Testis (tissue), 2 donors: ENCODE measurements at regions not wholly inside any gene's neighbourhood (a gene's known extent, or its start where the extent isn't known, plus 50 kb on each side); places are given as distances from the start of the nearest gene placed in this dataset.

Experiments
- DNase-seq: peaks from one replicate; pipeline ENCODE4 v3.0.0-alpha.2; 2019
- H3K27ac ChIP-seq, 2 donors: fragments of 200-600 bp; sonication (generic); one replicate each; pipeline ENCODE4 v1.5.1; 2019
- H3K27me3 ChIP-seq: fragments of 200-600 bp; sonication (generic); one replicate; pipeline ENCODE4 v1.5.1; 2019
- H3K36me3 ChIP-seq: fragments of 200-600 bp; sonication (generic); one replicate; pipeline ENCODE4 v1.5.1; 2017; ENCODE audit warnings: low read depth; ENCODE audit errors: missing control alignments
- H3K4me1 ChIP-seq: fragments of 200-600 bp; sonication (generic); one replicate; pipeline ENCODE4 v1.5.1; 2019
- H3K4me3 ChIP-seq, 2 donors: fragments of 200-600 bp; sonication (generic); one replicate each; pipeline ENCODE4 v1.5.1; 2017 to 2019
- H3K9me3 ChIP-seq: fragments of 200-600 bp; sonication (generic); one replicate; pipeline ENCODE4 v1.5.1; 2017
- CTCF ChIP-seq, 3 experiments: fragments of 450-650 bp in 2 of 3; fragments of 200-600 bp in 1 of 3; sonication (generic) in 1 of 3; IDR thresholded peaks; one replicate each; pipeline ENCODE4 v1.5.1; 2016 to 2019; ENCODE audit warnings: antibody characterized with exemption in 3 of 3, mild to moderate bottlenecking in 2 of 3, moderate library complexity in 1 of 3
- POLR2A ChIP-seq: fragments of 450-650 bp; IDR thresholded peaks from one replicate; pipeline ENCODE4 v1.6.1; 2017; ENCODE audit warnings: antibody characterized with exemption, mild to moderate bottlenecking, moderate library complexity
- WGBS, 2 donors: methylation state at CpG; one replicate each; pipeline ENCODE4 v1.1.5; 2018; 5-methylcytosine and 5-hydroxymethylcytosine counted together
- intact Hi-C: fragments of 100-400 bp; cut with DNase I; formaldehyde crosslinking; loops from one replicate; pipeline ENCODE4 v1.15.1; 2023; ENCODE audit warnings: low total_unique reads

GRCh38 chr14:97538749-97539410 is 741.7 kb downstream of the VRK1 start:
- intact Hi-C loops = no loop called here
- 76 to 89% methylated on average over 10 of the region's 10 CpGs for WGBS, 2 donors
- Histone ChIP-seq H3K36me3 (no peaks in the 10 kb centered on the region), H3K27ac (no peak overlapping the region), H3K9me3 (no peaks in the 10 kb centered on the region), H3K4me3 (no peak overlapping the region), H3K4me1 (no peaks in the 10 kb centered on the region), H3K27me3 (no peaks in the 10 kb centered on the region)
- TF ChIP-seq POLR2A (no peak), CTCF (IDR thresholded peaks at IDR 0.05) (no peak)
- no peak for DNase-seq

- H3K9me3 ChIP-seq = no peaks in the 10 kb centered on the region
- WGBS, 2 donors = 61 to 70% methylated on average over 5 of the region's 5 CpGs
- no peak overlapping the region for H3K4me3 ChIP-seq
- H3K36me3 ChIP-seq = no peaks in the 10 kb centered on the region
- H3K27me3 ChIP-seq = no peaks in the 10 kb centered on the region
- TF ChIP-seq POLR2A = no peak
- TF ChIP-seq CTCF (IDR thresholded peaks at IDR 0.05) = no peak
- no peaks in the 10 kb centered on the region for H3K4me1 ChIP-seq
- intact Hi-C loops = no loop called here
- no peak for DNase-seq
- H3K27ac ChIP-seq = no peak overlapping the region
Observed at GRCh38 chr14:97539411-97539795, 742.2 kb downstream of the VRK1 start.

GRCh38 chr14:97539884-97540283 is 742.7 kb downstream of the VRK1 start:
- WGBS, 2 donors = 76 to 85% methylated on average over 3 of the region's 3 CpGs
- TF ChIP-seq CTCF (IDR thresholded peaks at IDR 0.05) (no peak), POLR2A (no peak)
- no peak overlapping the region for H3K27ac ChIP-seq
- intact Hi-C loops = no loop called here
- H3K4me1 ChIP-seq = no peaks in the 10 kb centered on the region
- no peaks in the 10 kb centered on the region for H3K9me3 ChIP-seq
- H3K4me3 ChIP-seq = no peak overlapping the region
- no peaks in the 10 kb centered on the region for H3K36me3 ChIP-seq
- H3K27me3 ChIP-seq = no peaks in the 10 kb centered on the region
- DNase-seq = no peak

- Histone ChIP-seq H3K4me3 (no peak overlapping the region), H3K4me1 (no peaks in the 10 kb centered on the region), H3K27ac (no peak overlapping the region), H3K27me3 (no peaks in the 10 kb centered on the region), H3K9me3 (no peaks in the 10 kb centered on the region), H3K36me3 (no peaks in the 10 kb centered on the region)
- intact Hi-C loops = no loop called here
- TF ChIP-seq CTCF (IDR thresholded peaks at IDR 0.05) = no peak
- no peak for TF ChIP-seq POLR2A
- DNase-seq = no peak
- 75 to 82% methylated on average over 5 of the region's 5 CpGs for WGBS, 2 donors
Observed at GRCh38 chr14:97543221-97543620, 746.0 kb downstream of the VRK1 start.

- Histone ChIP-seq H3K27me3 (no peaks in the 10 kb centered on the region), H3K4me3 (no peak overlapping the region)
Observed at GRCh38 chr14:97543816-97544215, 746.6 kb downstream of the VRK1 start.

More at GRCh38 chr14:97543816-97544215, 746.6 kb downstream of the VRK1 start:
- DNase-seq = no peak
- Histone ChIP-seq H3K27ac (no peak overlapping the region), H3K36me3 (no peaks in the 10 kb centered on the region), H3K9me3 (no peaks in the 10 kb centered on the region), H3K4me1 (no peaks in the 10 kb centered on the region)
- TF ChIP-seq CTCF (IDR thresholded peaks at IDR 0.05) (no peak), POLR2A (no peak)
- intact Hi-C loops = no loop called here
- 68 to 73% methylated on average over 1 of the region's 1 CpG for WGBS, 2 donors
